Pancreas (tissue), 10 donors: ENCODE measurements at regions not wholly inside any gene's neighbourhood (a gene's known extent, or its start where the extent isn't known, plus 50 kb on each side); places are given as distances from the start of the nearest gene placed in this dataset.
"Not testable (repeated sequence)": the region's sequence is repeated elsewhere in the genome, so short reads cannot be mapped to it uniquely, and the experiment has no call there.

Experiments
- ATAC-seq, 4 donors: fragments of 200-7000 bp; cut with Tn5 transposase; one replicate each; pipeline versions ENCODE4 v1.8.0 to v1.9.1; 2020; ENCODE audit warnings: mild to moderate bottlenecking in 4 of 4, moderate library complexity in 4 of 4
- DNase-seq, 6 donors: peaks; one replicate each; pipeline ENCODE4 v3.0.0-alpha.2; 2020
- FAIRE-seq: peaks from 2 replicates; lab custom pipeline; 2012; peaks lifted over from hg19 to GRCh38; lab: Jason Lieb, UNC
- H3K27ac ChIP-seq, 4 donors: fragments of 200-600 bp; sonication (generic); 1 replicate in 3 of 4; 2 replicates in 1 of 4; pipeline versions ENCODE4 v1.5.0 to v1.8.0; 2020
- H3K27me3 ChIP-seq, 4 donors: fragments of 200-600 bp; one replicate each; pipeline ENCODE4 v1.8.0; 2021
- H3K36me3 ChIP-seq, 3 donors: fragments of 200-600 bp; sonication (generic) in 1 of 3; one replicate each; pipeline versions ENCODE4 v1.5.0 to v1.8.0; 2020 to 2021
- H3K4me1 ChIP-seq, 3 donors: fragments of 200-600 bp; one replicate each; pipeline ENCODE4 v1.8.0; 2021
- H3K4me3 ChIP-seq, 4 donors: fragments of 200-600 bp; sonication (generic) in 2 of 4; one replicate each; pipeline versions ENCODE4 v1.5.0 to v1.8.0; 2020 to 2021
- H3K9me3 ChIP-seq, 4 donors: fragments of 200-600 bp; one replicate each; pipeline ENCODE4 v1.8.0; 2021
- WGBS, 2 donors: extraction: QIAGEN DNeasy Blood & Tissue Kit; methylation state at CpG; one replicate each; pipeline ENCODE4 v1.1.7; 2013; 5-methylcytosine and 5-hydroxymethylcytosine counted together
- intact Hi-C, 3 donors: fragments of 100-400 bp; cut with DNase I; formaldehyde crosslinking; loops; one replicate each; pipeline versions ENCODE4 v1.11.1 to v1.14.2; 2022
- TF ChIP-seq, protein P1 (sequence below), 4 donors: fragments of 200-600 bp; sonication (generic) in 3 of 4; IDR thresholded peaks; one replicate each; pipeline versions ENCODE4 v1.5.0 to v1.8.0; 2021; ENCODE audit warnings: antibody characterized with exemption in 4 of 4
- donor health status: healthy with polysubstance abuse.
- donor health status: DM: no; HTN: no; CAD: no; lungs with moderate emphysema.
- donor health status: DM: no; HTN: no; CAD: no.
- donor health status: control.
- donor health status: control.
- donor health status: Bipolar disorder and iron deficiency.
- donor health status: DM: yes; HTN: yes; CAD: no.
- donor health status: DM: no; HTN: no; CAD: no.
- donor health status: DM: no; HTN: no; CAD: no.
- donor health status: DM: yes; HTN: yes; CAD: no.

DNA sequence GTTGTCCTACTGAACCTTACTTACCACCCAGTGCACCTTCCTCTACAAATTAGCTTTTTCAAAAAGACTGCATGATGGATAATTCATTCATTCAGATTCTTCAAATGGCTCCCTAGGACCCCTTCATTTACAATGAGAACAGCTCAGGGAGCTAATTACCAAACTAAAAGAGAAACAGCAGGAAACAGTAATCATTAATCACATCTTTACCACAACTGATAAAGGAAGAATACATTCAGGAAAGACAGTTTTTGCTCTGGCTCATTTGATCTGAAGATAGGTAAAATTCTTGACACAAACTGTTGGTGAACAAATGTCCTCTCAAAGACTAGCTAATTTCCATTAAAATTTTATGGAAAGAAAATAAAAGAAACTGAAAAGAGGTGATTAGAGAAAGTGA, 1652.7 kb upstream of the LRRTM3 start:
- Histone ChIP-seq H3K4me3 (no peak overlapping the region), H3K27ac (no peak overlapping the region), H3K4me1 (no peaks in the 10 kb centered on the region), H3K36me3 (no peaks in the 10 kb centered on the region), H3K9me3 (no peaks in the 10 kb centered on the region), H3K27me3 (no peaks in the 10 kb centered on the region)
- TF ChIP-seq, protein P1, sequence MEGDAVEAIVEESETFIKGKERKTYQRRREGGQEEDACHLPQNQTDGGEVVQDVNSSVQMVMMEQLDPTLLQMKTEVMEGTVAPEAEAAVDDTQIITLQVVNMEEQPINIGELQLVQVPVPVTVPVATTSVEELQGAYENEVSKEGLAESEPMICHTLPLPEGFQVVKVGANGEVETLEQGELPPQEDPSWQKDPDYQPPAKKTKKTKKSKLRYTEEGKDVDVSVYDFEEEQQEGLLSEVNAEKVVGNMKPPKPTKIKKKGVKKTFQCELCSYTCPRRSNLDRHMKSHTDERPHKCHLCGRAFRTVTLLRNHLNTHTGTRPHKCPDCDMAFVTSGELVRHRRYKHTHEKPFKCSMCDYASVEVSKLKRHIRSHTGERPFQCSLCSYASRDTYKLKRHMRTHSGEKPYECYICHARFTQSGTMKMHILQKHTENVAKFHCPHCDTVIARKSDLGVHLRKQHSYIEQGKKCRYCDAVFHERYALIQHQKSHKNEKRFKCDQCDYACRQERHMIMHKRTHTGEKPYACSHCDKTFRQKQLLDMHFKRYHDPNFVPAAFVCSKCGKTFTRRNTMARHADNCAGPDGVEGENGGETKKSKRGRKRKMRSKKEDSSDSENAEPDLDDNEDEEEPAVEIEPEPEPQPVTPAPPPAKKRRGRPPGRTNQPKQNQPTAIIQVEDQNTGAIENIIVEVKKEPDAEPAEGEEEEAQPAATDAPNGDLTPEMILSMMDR (IDR thresholded peaks at IDR 0.05) = no peak
- DNase-seq (no peak), FAIRE-seq (no peak), ATAC-seq (no peak)
- intact Hi-C loops = no loop called here

DNA sequence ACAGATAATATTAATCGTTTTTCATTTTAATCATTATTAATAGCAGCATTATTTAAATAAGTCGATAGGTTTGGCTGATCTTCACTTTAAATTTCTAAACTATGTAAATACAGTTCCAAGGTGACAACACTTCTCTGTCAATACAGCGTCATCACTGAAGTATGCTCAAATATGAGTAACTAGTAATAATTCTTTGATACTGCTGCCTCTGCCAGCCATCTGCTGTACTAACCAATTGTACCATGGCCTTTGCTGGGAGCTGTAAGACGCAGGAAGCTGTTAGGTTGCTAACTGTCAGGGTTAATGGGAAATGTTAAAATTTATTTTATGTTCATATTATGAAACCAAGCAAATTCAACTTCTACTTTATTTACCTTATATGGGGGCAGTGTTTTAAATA, 1650.5 kb upstream of the LRRTM3 start:
- intact Hi-C loops = no loop called here
- no peak overlapping the region for H3K27ac ChIP-seq
- ATAC-seq (no peak), FAIRE-seq (no peak), DNase-seq (no peak)
- no peaks in the 10 kb centered on the region for H3K36me3 ChIP-seq
- no peaks in the 10 kb centered on the region for H3K9me3 ChIP-seq
- WGBS, 2 donors = 33 to 61% methylated on average over 4 of the region's 4 CpGs
- H3K27me3 ChIP-seq = no peaks in the 10 kb centered on the region
- H3K4me3 ChIP-seq = no peak overlapping the region
- no peaks in the 10 kb centered on the region for H3K4me1 ChIP-seq
- TF ChIP-seq, protein P1 (IDR thresholded peaks at IDR 0.05) = no peak

DNA sequence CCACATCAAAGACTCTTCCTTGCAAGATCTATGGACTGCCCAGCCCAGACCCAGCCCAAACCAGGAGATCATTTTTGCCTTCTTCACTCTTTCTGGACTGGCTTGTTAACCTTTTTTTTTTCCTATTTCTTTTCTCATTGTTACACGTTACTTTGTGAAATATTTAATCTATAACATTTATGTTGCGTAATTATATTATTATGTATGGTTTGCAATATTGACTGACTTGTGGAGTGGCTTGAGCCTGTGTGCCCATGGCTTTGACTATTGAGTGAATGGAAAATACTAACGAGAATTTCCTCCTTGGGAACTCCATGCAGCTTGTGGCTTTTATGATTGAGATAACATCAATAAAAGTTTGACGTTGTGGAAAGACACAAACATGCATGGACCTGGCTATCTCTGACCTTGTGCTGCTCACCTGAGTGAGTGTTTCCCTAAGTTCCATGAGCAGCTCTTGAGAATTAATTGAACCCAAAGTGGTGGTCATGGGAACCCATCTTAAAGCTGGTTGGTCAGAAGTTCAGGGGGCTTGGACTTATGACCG, 1641.3 kb upstream of the LRRTM3 start:
- DNase-seq (no peak), ATAC-seq (no peak), FAIRE-seq (no peak)
- 71 to 79% methylated on average over 5 of the region's 5 CpGs for WGBS, 2 donors
- H3K27ac ChIP-seq = no peak overlapping the region
- no peaks in the 10 kb centered on the region for H3K9me3 ChIP-seq
- intact Hi-C loops = no loop called here
- TF ChIP-seq, protein P1 (IDR thresholded peaks at IDR 0.05) = no peak
- H3K4me1 ChIP-seq = no peaks in the 10 kb centered on the region
- no peak overlapping the region for H3K4me3 ChIP-seq
- H3K27me3 ChIP-seq = no peaks in the 10 kb centered on the region
- H3K36me3 ChIP-seq = no peaks in the 10 kb centered on the region

DNA sequence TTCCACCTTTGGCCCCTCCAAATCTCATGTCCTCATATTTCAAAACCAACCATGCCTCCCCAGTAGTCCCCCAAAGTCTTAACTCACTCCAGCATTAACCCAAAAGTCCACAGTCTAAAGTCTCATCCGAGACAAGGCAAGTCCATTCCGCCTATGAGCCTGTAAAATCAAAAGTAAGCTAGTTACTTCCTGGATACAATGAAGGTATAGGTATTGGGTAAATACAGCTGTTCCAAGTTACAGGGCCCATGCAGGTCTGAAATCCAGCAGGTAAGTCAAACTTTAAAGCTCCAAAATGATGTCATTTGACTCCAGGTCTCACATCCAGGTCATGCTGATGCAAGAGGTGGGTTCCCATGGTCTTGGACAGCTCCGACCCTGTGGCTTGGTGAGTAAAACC, 1640.1 kb upstream of the LRRTM3 start:
- H3K4me1 ChIP-seq, intact Hi-C loops, FAIRE-seq, DNase-seq, H3K27me3 ChIP-seq, H3K36me3 ChIP-seq, H3K27ac ChIP-seq, H3K9me3 ChIP-seq, ATAC-seq, H3K4me3 ChIP-seq: not testable (repeated sequence)
- 74 to 76% methylated on average over 3 of the region's 3 CpGs for WGBS, 2 donors

DNA sequence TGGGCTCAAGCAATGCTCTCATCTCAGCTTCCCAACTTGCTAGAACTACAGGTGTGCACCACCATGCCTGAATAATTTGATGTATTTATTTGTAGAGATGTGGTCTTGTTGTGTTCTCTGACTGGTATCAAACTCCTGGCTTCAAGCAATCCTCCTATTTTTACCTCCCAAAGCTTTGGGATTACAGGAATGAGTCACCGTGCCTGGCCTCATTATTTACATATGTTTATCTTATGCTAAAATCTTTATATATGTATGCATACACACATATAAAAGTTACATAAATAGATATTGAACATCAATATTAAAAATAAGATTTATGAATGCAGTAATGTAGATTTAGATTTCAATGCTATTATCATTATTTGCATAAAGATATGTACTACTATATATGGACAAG, 1634.5 kb upstream of the LRRTM3 start:
- Histone ChIP-seq H3K4me3 (no peak overlapping the region), H3K4me1 (no peaks in the 10 kb centered on the region), H3K9me3 (no peaks in the 10 kb centered on the region), H3K27me3 (no peaks in the 10 kb centered on the region), H3K36me3 (no peaks in the 10 kb centered on the region), H3K27ac (no peak overlapping the region)
- WGBS, 2 donors = 86 to 90% methylated on average over 1 of the region's 1 CpG
- TF ChIP-seq, protein P1 (IDR thresholded peaks at IDR 0.05) = no peak
- FAIRE-seq = no peak
- no peak for ATAC-seq
- intact Hi-C loops = no loop called here
- DNase-seq = no peak
